ENCODE measurements at regions not wholly inside any gene's neighbourhood (a gene's known extent, or its start where the extent isn't known, plus 50 kb on each side); places are given as distances from the start of the nearest gene placed in this dataset.

DNA sequence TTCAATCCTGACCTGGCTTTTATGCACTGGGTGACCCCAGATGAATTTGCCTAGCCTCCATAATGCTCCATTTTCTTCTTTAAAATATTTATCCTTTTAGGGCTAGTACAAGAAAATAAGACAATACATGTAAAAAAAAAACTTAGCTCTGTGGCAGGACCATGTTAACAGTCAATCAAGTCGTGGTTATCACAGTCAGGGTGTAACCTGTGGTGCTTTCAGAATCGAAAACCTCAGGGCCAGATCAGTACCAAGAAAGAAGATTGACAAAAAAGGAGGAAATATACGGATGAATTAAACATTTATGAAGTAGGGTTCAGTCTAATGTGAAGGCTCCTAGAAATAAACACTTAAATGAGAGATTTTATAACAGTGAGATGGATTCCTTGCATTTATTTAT lies 347.2 kb upstream of the MAF start:
- intact Hi-C loops (cut with micrococcal nuclease; ENCODE audit: unreplicated experiment): no loop called here
- BruUV-seq (replicated peaks): no TSS peak
- Histone ChIP-seq H3K4me3 (ENCODE audit: low read depth, low read length) (no peak overlapping the region), H3K4me1 (no peaks in the 10 kb centered on the region; the same call in 1 of the 2 replicates), H3K36me3 (ENCODE audit: control insufficient read depth, insufficient read depth, low read length) (no peaks in the 10 kb centered on the region), H3K27me3 (replicated peaks; ENCODE audit: control insufficient read depth, insufficient read depth, low read length) (no peaks in the 10 kb centered on the region), H3K9me3 (no peaks in the 10 kb centered on the region)
- POLR2A ChIA-PET: no interaction called here
- TF ChIP-seq, protein P1, sequence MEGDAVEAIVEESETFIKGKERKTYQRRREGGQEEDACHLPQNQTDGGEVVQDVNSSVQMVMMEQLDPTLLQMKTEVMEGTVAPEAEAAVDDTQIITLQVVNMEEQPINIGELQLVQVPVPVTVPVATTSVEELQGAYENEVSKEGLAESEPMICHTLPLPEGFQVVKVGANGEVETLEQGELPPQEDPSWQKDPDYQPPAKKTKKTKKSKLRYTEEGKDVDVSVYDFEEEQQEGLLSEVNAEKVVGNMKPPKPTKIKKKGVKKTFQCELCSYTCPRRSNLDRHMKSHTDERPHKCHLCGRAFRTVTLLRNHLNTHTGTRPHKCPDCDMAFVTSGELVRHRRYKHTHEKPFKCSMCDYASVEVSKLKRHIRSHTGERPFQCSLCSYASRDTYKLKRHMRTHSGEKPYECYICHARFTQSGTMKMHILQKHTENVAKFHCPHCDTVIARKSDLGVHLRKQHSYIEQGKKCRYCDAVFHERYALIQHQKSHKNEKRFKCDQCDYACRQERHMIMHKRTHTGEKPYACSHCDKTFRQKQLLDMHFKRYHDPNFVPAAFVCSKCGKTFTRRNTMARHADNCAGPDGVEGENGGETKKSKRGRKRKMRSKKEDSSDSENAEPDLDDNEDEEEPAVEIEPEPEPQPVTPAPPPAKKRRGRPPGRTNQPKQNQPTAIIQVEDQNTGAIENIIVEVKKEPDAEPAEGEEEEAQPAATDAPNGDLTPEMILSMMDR (IDR thresholded peaks at IDR 0.05; ENCODE audit: insufficient read depth in 1 of 2, low read depth in 1 of 2, low read length in 1 of 2, severe bottlenecking in 1 of 2, unreplicated experiment in 1 of 2): no peak
- no peaks in the 10 kb centered on the region for H3K27me3 Mint-ChIP-seq (ENCODE audit: insufficient read depth, unreplicated experiment)
- CTCF ChIA-PET: no interaction called here
- H3K4me1 Mint-ChIP-seq (ENCODE audit: low read depth, unreplicated experiment): peaks cover 6% of the 10 kb centered on the region
- no peaks in the 10 kb centered on the region for H3K36me3 Mint-ChIP-seq (ENCODE audit: insufficient read depth, unreplicated experiment)
- no peak for DNase-seq
- H3K27ac Mint-ChIP-seq (ENCODE audit: unreplicated experiment): no peak overlapping the region
- H3K4me3 Mint-ChIP-seq (ENCODE audit: unreplicated experiment): no peak overlapping the region
- no peaks in the 10 kb centered on the region for H3K9me3 Mint-ChIP-seq (ENCODE audit: unreplicated experiment)

DNA sequence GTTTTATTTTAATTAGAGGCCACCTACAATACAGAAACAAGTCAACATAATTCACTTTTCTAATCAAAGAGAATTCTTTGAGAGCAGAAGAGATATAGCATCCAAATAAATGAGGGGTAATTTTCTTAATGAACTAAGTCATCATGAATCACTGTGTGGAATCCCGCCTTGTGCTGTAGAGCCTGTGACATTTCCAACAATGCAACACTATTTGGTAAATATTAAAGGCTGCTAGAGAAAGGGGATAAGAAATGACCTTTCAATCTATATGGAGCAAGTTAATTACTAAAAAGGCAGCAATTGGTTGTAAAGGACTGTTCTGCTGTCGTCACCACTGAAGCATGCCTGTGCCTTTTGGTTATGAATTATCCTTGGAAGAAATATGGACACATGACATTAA lies 345.7 kb upstream of the MAF start:
- CTCF ChIA-PET: no interaction called here
- H3K27me3 ChIP-seq (replicated peaks; ENCODE audit: control insufficient read depth, insufficient read depth, low read length): no peaks in the 10 kb centered on the region
- no TSS peak for BruUV-seq (replicated peaks)
- H3K9me3 Mint-ChIP-seq (ENCODE audit: unreplicated experiment): no peaks in the 10 kb centered on the region
- intact Hi-C loops (cut with micrococcal nuclease; ENCODE audit: unreplicated experiment): no loop called here
- H3K36me3 Mint-ChIP-seq (ENCODE audit: insufficient read depth, unreplicated experiment): no peaks in the 10 kb centered on the region
- H3K4me3 Mint-ChIP-seq (ENCODE audit: unreplicated experiment): no peak overlapping the region
- peaks cover 5% of the 10 kb centered on the region for H3K4me1 ChIP-seq
- no peaks in the 10 kb centered on the region for H3K36me3 ChIP-seq (ENCODE audit: control insufficient read depth, insufficient read depth, low read length)
- no peak overlapping the region for H3K27ac Mint-ChIP-seq (ENCODE audit: unreplicated experiment)
- TF ChIP-seq, protein P1 (IDR thresholded peaks at IDR 0.05; ENCODE audit: insufficient read depth in 1 of 2, low read depth in 1 of 2, low read length in 1 of 2, severe bottlenecking in 1 of 2, unreplicated experiment in 1 of 2): no peak
- POLR2A ChIA-PET: no interaction called here
- H3K9me3 ChIP-seq: no peaks in the 10 kb centered on the region
- H3K27me3 Mint-ChIP-seq (ENCODE audit: insufficient read depth, unreplicated experiment): no peaks in the 10 kb centered on the region
- no peak overlapping the region for H3K4me3 ChIP-seq (ENCODE audit: low read depth, low read length)
- H3K4me1 Mint-ChIP-seq (ENCODE audit: low read depth, unreplicated experiment): peaks cover under 1% of the 10 kb centered on the region
- DNase-seq: no peak

DNA sequence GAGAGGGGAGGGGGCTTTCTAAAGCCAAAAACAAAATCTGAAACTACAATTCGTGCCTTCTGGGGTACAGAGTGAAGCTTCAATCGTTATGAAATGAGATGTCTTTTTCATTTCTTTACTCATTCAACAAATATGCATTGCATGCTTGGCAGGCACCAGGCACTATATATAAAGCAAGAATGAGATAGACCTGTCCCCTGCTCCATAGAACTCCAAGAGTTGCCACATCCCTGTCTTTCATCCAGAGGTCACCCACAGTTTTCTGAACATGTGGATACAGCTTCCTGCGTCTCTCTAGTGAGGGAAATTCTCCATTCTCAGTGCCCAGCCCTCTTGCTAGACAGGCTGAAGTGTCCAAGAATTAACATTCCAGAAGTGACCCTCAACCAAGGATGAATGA lies 343.2 kb upstream of the MAF start:
- H3K9me3 ChIP-seq: no peaks in the 10 kb centered on the region
- BruUV-seq (replicated peaks): no TSS peak
- H3K4me3 ChIP-seq (ENCODE audit: low read depth, low read length): no peak overlapping the region
- Mint-ChIP-seq H3K4me1 (ENCODE audit: low read depth, unreplicated experiment) (no peaks in the 10 kb centered on the region), H3K36me3 (ENCODE audit: insufficient read depth, unreplicated experiment) (no peaks in the 10 kb centered on the region), H3K27ac (ENCODE audit: unreplicated experiment) (no peak overlapping the region), H3K9me3 (ENCODE audit: unreplicated experiment) (no peaks in the 10 kb centered on the region), H3K27me3 (ENCODE audit: insufficient read depth, unreplicated experiment) (no peaks in the 10 kb centered on the region), H3K4me3 (ENCODE audit: unreplicated experiment) (no peak overlapping the region)
- TF ChIP-seq, protein P1 (IDR thresholded peaks at IDR 0.05; ENCODE audit: insufficient read depth in 1 of 2, low read depth in 1 of 2, low read length in 1 of 2, severe bottlenecking in 1 of 2, unreplicated experiment in 1 of 2): no peak
- no peak for DNase-seq
- intact Hi-C loops (cut with micrococcal nuclease; ENCODE audit: unreplicated experiment): no loop called here
- no peaks in the 10 kb centered on the region for H3K36me3 ChIP-seq (ENCODE audit: control insufficient read depth, insufficient read depth, low read length)
- CTCF ChIA-PET: no interaction called here
- no peaks in the 10 kb centered on the region for H3K27me3 ChIP-seq (replicated peaks; ENCODE audit: control insufficient read depth, insufficient read depth, low read length)
- peaks cover 5% of the 10 kb centered on the region for H3K4me1 ChIP-seq
- POLR2A ChIA-PET: no interaction called here

Measured in Caco-2 (cell line).